Ovary (tissue), 3 donors: ENCODE measurements at regions not wholly inside any gene's neighbourhood (a gene's known extent, or its start where the extent isn't known, plus 50 kb on each side); places are given as distances from the start of the nearest gene placed in this dataset.

Experiments used
- POLR2A ChIP-seq: fragments of 450-650 bp; IDR thresholded peaks from one replicate; pipeline ENCODE4 v1.6.1; 2017; ENCODE audit warnings: antibody characterized with exemption, mild to moderate bottlenecking, moderate library complexity
- TF ChIP-seq, protein P1 (sequence below), 3 donors: fragments of 450-650 bp in 2 of 3; fragments of 200-600 bp in 1 of 3; IDR thresholded peaks; one replicate each; pipeline versions ENCODE4 v1.5.1 to v1.8.0; 2016 to 2022; ENCODE audit warnings: antibody characterized with exemption in 3 of 3, mild to moderate bottlenecking in 1 of 3
- donor health status: DM: no; HTN: no; CAD: no.

DNA sequence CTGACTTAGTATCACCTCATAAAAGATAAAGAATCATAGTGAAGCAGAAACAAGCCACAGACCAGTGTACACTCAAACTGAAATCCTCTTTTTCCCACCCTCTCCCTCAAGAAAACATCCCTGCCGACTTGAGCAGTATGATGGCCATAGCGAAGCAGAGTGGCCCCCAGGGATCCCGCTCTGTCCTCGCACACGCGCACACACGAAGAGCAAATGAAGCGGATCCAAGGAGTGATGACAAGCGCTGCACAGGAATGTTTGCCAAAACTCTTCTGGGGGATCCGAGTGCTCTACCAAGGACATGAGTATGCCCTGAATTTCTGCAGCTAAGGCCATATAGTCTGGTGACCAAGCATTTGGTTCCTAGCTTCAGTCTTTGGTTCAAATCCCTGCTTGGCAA lies 134.5 kb upstream of the C2CD4B start:
- no peak for TF ChIP-seq POLR2A
- TF ChIP-seq, protein P1, sequence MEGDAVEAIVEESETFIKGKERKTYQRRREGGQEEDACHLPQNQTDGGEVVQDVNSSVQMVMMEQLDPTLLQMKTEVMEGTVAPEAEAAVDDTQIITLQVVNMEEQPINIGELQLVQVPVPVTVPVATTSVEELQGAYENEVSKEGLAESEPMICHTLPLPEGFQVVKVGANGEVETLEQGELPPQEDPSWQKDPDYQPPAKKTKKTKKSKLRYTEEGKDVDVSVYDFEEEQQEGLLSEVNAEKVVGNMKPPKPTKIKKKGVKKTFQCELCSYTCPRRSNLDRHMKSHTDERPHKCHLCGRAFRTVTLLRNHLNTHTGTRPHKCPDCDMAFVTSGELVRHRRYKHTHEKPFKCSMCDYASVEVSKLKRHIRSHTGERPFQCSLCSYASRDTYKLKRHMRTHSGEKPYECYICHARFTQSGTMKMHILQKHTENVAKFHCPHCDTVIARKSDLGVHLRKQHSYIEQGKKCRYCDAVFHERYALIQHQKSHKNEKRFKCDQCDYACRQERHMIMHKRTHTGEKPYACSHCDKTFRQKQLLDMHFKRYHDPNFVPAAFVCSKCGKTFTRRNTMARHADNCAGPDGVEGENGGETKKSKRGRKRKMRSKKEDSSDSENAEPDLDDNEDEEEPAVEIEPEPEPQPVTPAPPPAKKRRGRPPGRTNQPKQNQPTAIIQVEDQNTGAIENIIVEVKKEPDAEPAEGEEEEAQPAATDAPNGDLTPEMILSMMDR (IDR thresholded peaks at IDR 0.05) = no peak
